HG03520 (cell line): ENCODE measurements at regions not wholly inside any gene's neighbourhood (a gene's known extent, or its start where the extent isn't known, plus 50 kb on each side); places are given as distances from the start of the nearest gene placed in this dataset.
"Not testable (repeated sequence)": the region's sequence is repeated elsewhere in the genome, so short reads cannot be mapped to it uniquely, and the experiment has no call there.

Experiments
- ATAC-seq: cut with Tn5 transposase; IDR thresholded peaks from one replicate; pipeline ENCODE4 v1.9.1; 2021; ENCODE audit warnings: mild to moderate bottlenecking, moderate library complexity; ENCODE audit not compliant: unreplicated experiment

- ATAC-seq, result not testable (repeated sequence)
These were observed 84.5 kb downstream of the IDS start for GRCh38 chrX:149420566-149420965.

GRCh38 chrX:149398027-149398426 lies 107.1 kb downstream of the IDS start:
- ATAC-seq, result no peak

- no peak for ATAC-seq
These were observed 112.2 kb downstream of the IDS start for GRCh38 chrX:149392921-149393320.

DNA sequence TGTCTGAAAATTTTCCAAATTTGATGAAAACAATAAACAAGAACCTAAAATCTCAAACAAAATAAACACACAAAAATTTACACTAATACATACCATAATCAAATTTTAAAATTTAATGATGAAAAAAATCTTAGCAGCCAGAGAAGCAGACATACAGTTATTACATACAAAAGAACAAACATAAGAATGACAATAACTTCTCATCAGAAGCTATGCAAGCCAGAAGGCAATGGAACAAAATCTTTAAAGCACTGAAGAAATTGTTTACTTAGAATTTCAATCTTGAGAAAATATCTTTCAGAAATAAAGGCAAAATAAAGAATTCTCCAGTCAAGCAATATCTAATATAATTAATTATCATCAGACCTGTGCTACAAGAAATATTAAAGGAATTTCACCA lies 121.3 kb downstream of the IDS start:
- ATAC-seq, result no peak

- no peak for ATAC-seq
These were observed 130.4 kb downstream of the IDS start for GRCh38 chrX:149374751-149375150.

GRCh38 chrX:149372866-149373265 lies 132.2 kb downstream of the IDS start:
- no peak for ATAC-seq

- no peak for ATAC-seq
These were observed 133.1 kb downstream of the IDS start for GRCh38 chrX:149371986-149372385.

DNA sequence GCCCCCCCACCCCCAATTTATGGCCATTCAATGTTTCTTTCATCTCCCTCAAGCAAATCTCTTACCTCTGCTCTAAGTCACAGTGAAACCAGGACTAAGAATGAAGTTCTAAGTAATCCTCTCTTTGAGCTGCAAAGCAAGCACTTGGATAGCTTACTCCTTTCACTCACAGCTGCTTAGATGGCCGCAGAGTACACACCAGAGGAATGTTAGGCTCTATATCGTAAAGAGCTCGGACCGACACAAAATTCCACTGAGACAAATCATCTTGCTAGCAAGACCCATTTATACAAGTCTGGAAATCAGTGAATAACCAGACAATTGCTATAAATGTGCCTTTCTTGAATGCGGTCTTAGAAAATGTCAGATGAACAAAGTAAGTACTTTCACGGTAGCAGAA lies 135.0 kb downstream of the IDS start:
- no peak for ATAC-seq

- ATAC-seq, result no peak
These were observed 139.6 kb downstream of the IDS start for GRCh38 chrX:149365552-149365951.

DNA sequence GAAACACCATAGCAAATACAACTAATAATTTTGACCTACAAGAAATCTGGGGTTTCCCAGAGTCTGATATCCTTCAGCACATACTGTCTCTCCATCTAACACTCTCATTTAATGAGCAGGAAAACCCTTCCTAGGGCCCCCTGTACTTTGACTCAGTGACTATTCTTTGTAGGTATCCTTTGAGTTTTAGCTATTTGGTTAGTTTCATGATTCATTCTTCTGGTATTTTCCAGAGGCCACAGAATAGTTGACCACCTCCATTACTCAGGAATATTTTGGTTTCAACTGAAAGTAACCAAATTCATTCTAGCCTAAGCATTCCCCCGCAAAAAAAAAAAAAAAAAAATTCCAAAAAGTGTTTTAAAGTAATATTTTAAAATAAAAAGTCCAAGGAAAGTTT lies 140.0 kb downstream of the IDS start:
- ATAC-seq, result no peak

DNA sequence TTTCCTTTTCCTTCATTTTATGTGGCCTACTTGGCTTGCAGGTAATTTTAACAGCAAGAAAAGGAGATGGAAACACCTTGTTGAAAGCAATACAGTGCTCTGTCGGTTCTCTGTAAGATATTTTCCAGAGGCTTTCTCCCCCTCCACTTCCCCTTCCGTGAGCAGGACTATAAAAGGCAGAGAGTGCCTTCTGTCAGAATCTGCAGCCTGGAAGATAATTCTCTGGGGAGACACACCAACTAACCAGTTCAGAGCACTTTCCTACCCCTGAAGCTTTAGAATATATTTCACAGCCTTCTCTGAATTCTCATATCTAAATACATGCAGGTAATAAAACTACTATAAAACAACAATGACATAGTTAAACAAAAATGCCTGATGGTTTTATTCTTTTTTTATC lies 141.1 kb downstream of the IDS start:
- no peak for ATAC-seq

GRCh38 chrX:149346306-149346705 lies 158.8 kb downstream of the IDS start:
- no peak for ATAC-seq

GRCh38 chrX:149322316-149322715 lies 182.8 kb downstream of the IDS start:
- no peak for ATAC-seq

DNA sequence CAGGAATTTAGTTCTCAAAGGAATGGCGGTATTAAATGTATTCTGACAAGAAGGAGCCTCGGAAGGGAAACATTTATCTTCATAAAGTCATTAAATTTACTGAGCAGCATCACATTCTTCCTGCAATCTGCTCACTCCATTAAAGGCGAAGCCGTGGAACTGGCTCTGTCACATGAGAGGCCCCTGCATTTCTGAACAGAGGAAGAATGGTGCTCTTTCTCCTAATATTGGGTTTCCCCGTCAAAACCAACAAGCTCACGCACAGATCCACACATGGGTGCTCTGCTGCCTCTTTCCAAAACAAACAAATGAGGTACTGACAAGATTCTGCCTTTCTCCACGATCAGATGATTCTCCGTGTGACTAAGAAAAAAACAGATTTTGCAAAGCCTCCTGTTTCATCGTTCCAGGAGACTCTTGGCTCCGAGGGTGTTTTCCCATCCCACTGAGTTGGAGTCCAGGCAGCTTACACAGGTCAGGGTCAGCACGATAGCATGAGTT lies 191.2 kb downstream of the IDS start:
- no peak for ATAC-seq

- no peak for ATAC-seq
These were observed 192.1 kb downstream of the IDS start for GRCh38 chrX:149312988-149313387.

DNA sequence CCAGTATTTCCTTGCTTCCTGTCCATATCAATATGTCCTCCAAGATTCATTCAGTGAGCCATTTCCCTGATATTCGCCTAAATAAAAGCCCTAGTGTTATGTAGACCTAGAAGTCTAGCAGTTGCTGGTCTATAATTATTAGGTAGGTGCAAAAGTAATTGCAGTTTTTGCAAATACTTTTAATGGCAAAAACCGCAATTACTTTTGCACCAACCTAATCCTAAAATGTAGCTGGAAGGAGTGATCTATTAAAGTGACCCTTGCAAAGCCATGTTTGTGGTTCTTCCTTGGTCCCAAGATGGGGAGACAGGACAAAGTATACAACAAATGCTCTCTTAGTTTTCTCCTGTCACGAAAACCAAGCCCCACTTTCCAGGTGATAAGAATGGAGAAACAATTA lies 193.0 kb downstream of the IDS start:
- no peak for ATAC-seq

- ATAC-seq, result no peak
These were observed 202.4 kb downstream of the IDS start for GRCh38 chrX:149302705-149303104.

DNA sequence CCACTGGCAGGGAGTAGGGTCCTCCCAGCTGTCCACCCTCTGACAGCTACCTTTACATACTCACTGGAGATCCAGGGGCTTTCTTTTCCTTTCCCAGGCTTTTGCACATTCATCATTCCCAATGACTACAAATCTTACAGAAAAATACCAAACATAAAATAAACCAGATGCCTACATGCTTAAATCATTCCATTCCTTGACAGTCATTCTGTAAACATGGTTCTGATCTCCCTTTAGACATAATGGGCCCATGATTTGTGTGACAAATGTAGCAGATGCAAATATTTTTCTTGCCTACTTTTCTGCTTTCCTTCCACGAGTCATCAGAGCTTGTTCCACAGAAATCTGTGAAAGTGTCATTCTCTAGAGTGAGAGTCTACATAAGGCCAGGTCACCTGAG lies 207.0 kb downstream of the IDS start:
- ATAC-seq, result no peak

DNA sequence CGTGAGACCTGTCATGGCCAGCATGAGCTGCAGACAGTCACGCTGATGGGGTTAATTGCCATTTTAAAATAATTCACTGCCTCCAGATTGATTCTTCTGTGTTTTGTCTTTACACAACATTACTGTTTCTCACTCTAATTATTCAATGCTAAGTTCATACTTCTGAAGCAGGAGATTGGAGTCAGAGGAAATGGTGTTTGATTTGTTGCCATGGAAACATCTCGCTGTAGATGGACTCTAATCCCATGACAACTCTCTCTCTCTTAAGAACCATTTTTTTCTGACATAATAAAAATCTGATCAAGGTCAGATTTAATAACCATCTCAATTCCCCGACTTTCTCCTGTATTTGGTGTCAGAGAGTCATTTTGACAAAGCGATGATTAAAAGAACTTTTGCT lies 209.0 kb downstream of the IDS start:
- no peak for ATAC-seq

- ATAC-seq, result peak; percentile 70
These were observed 218.2 kb downstream of the IDS start for GRCh38 chrX:149286940-149287349.

- no peak for ATAC-seq
These were observed 220.5 kb downstream of the IDS start for GRCh38 chrX:149284616-149285015.

- ATAC-seq, result no peak
These were observed 221.3 kb downstream of the IDS start for GRCh38 chrX:149283853-149284252.

DNA sequence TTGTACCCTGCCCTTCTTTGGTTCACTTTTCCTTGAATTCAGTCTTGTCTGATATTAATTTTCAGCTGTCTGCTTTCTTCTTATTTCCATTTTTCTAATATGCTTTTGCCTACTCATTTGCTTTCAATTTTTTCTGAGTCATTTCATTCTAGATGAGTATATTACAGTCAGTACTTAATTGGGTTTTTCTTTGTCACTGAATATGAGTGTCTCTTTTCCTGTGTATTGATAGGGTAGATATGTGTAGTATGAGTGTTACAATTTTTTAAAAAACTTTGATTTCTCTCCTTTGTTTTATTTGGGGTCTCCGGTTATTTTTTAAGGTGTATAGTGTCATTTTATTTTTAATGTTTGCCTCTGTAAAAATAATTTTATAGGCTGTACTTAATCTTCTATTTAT lies 222.2 kb downstream of the IDS start:
- no peak for ATAC-seq

DNA sequence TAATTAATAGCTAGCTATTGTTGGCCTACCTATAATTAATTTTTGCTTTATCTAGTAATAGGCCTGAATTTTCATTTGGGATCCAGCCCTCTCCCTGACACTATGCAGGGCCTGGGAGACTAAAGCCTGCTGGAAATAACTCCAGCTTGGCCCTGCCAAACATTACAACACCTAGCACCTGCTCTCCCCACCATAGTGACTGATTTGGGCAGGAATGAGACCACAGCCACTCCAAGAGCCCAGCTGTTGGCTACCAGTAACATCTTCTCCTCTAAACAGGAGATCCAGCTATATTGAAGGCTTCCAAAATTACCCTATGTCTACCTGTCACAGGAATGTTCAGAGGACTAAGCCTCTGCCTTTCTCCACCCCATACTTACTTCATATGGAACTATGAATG lies 225.1 kb downstream of the IDS start:
- no peak for ATAC-seq
